Right lobe of liver (tissue), 4 donors: ENCODE measurements at regions not wholly inside any gene's neighbourhood (a gene's known extent, or its start where the extent isn't known, plus 50 kb on each side); places are given as distances from the start of the nearest gene placed in this dataset.

Experiments
- CTCF ChIP-seq, 4 donors: fragments of 200-600 bp in 3 of 4; fragments of 450-650 bp in 1 of 4; IDR thresholded peaks; one replicate each; pipeline versions ENCODE4 v1.5.1 to v1.8.0; 2016 to 2022; ENCODE audit warnings: antibody characterized with exemption in 4 of 4, mild to moderate bottlenecking in 2 of 4
- POLR2A ChIP-seq: fragments of 450-650 bp; IDR thresholded peaks from one replicate; pipeline ENCODE4 v1.6.1; 2017; ENCODE audit warnings: antibody characterized with exemption, mild to moderate bottlenecking
- donor health status: DM: no; HTN: no; CAD: no.
- donor health status: DM: no; HTN: no; CAD: no.
- donor health status: DM: no; HTN: yes; CAD: no.

- no peak for TF ChIP-seq CTCF (IDR thresholded peaks at IDR 0.05)
- no peak for TF ChIP-seq POLR2A
Observed at GRCh38 chr11:129636926-129637325, 178.7 kb upstream of the TMEM45B start.
